GM21367 (cell line): ENCODE measurements at regions not wholly inside any gene's neighbourhood (a gene's known extent, or its start where the extent isn't known, plus 50 kb on each side); places are given as distances from the start of the nearest gene placed in this dataset.

Experiments
- ATAC-seq: cut with Tn5 transposase; IDR thresholded peaks from one replicate; pipeline ENCODE4 v1.9.1; 2021; ENCODE audit not compliant: unreplicated experiment

- ATAC-seq: no peak
These were observed 564.5 kb downstream of the PDCD6IP start for GRCh38 chr3:34362910-34363309.

- ATAC-seq: no peak
These were observed 565.5 kb downstream of the PDCD6IP start for GRCh38 chr3:34363881-34364280.

GRCh38 chr3:34364335-34364734, 565.9 kb downstream of the PDCD6IP start:
- no peak for ATAC-seq

- no peak for ATAC-seq
These were observed 566.8 kb downstream of the PDCD6IP start for GRCh38 chr3:34365231-34365630.

- ATAC-seq: no peak
These were observed 567.3 kb downstream of the PDCD6IP start for GRCh38 chr3:34365771-34366170.

- no peak for ATAC-seq
These were observed 569.1 kb downstream of the PDCD6IP start for GRCh38 chr3:34367521-34367920.

GRCh38 chr3:34374521-34374920, 576.1 kb downstream of the PDCD6IP start:
- ATAC-seq: no peak

- no peak for ATAC-seq
These were observed 578.3 kb downstream of the PDCD6IP start for GRCh38 chr3:34376691-34377090.

GRCh38 chr3:34377961-34378360, 579.5 kb downstream of the PDCD6IP start:
- ATAC-seq: no peak

- ATAC-seq: no peak
These were observed 582.8 kb downstream of the PDCD6IP start for GRCh38 chr3:34381243-34381642.

- ATAC-seq: no peak
These were observed 584.4 kb downstream of the PDCD6IP start for GRCh38 chr3:34382859-34383258.

GRCh38 chr3:34386309-34386708, 587.9 kb downstream of the PDCD6IP start:
- no peak for ATAC-seq

- ATAC-seq: no peak
These were observed 589.6 kb downstream of the PDCD6IP start for GRCh38 chr3:34387826-34388564.

- ATAC-seq: no peak
These were observed 590.4 kb downstream of the PDCD6IP start for GRCh38 chr3:34388830-34389229.

GRCh38 chr3:34394978-34395748, 596.7 kb downstream of the PDCD6IP start:
- no peak for ATAC-seq

- ATAC-seq: no peak
These were observed 597.9 kb downstream of the PDCD6IP start for GRCh38 chr3:34396288-34396687.

GRCh38 chr3:34396956-34397355, 598.5 kb downstream of the PDCD6IP start:
- no peak for ATAC-seq

GRCh38 chr3:34399401-34399800, 601.0 kb downstream of the PDCD6IP start:
- no peak for ATAC-seq

GRCh38 chr3:34405159-34405558, 606.7 kb downstream of the PDCD6IP start:
- ATAC-seq: no peak

- no peak for ATAC-seq
These were observed 608.9 kb downstream of the PDCD6IP start for GRCh38 chr3:34407281-34407680.

- ATAC-seq: no peak
These were observed 609.7 kb downstream of the PDCD6IP start for GRCh38 chr3:34408088-34408487.

- ATAC-seq: no peak
These were observed 613.2 kb downstream of the PDCD6IP start for GRCh38 chr3:34411596-34411995.
